Large intestine (tissue), 3 donors: ENCODE measurements at regions not wholly inside any gene's neighbourhood (a gene's known extent, or its start where the extent isn't known, plus 50 kb on each side); places are given as distances from the start of the nearest gene placed in this dataset.
A peak's percentile ranks its signal among the peaks of the same experiment; 100 is the strongest.

Experiments used
- DNase-seq, 2 donors: peaks; one replicate each; pipeline versions ENCODE4 v3.0.0 to v3.0.0-alpha.2; 2013
- H3K27ac ChIP-seq: one replicate; pipeline ENCODE4 v1.5.1; 2013; ENCODE audit warnings: low read length
- H3K27me3 ChIP-seq: 2 replicates; pipeline ENCODE4 v1.6.1; 2013; ENCODE audit warnings: low read length; ENCODE audit not compliant: control insufficient read depth, insufficient read depth
- H3K36me3 ChIP-seq: 2 replicates; pipeline ENCODE4 v1.6.1; 2013; ENCODE audit warnings: low read length; ENCODE audit not compliant: control insufficient read depth, insufficient read depth
- H3K4me1 ChIP-seq: one replicate; pipeline ENCODE4 v1.6.1; 2013; ENCODE audit warnings: low read length; ENCODE audit not compliant: control insufficient read depth, insufficient read depth
- H3K4me3 ChIP-seq: one replicate; pipeline ENCODE4 v1.5.1; 2013; ENCODE audit warnings: low read length
- H3K9me3 ChIP-seq: one replicate; pipeline ENCODE4 v1.6.1; 2013; ENCODE audit warnings: mild to moderate bottlenecking, low read depth, low read length, moderate library complexity; ENCODE audit not compliant: control insufficient read depth
- WGBS: methylation state at CpG from one replicate; pipeline ENCODE4 v1.1.5; 2013; ENCODE audit warnings: low lambda C conversion rate; ENCODE audit not compliant: insufficient coverage; 5-methylcytosine and 5-hydroxymethylcytosine counted together

DNA sequence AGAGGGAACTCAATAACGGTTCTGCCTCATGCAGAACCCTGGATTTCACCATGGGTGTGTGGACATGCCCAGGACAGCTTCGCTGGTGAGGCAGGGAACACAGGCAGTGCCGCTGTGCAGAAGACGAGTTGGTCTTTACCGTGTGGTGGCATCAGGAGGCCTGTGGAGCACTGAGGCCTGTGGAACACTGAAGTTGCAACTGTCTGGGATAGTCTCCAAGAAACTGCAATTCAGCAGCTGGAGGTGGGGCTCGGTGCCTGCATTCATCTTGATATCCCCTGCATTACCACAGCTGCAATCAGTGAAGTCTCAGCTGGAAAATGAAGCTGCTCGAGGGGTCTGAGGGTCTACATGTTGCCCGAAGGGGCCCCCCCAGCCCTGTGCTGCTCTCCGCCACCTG, 202.4 kb upstream of the CDH4 start:
- H3K36me3 ChIP-seq: no peaks in the 10 kb centered on the region
- no CpG with 5 or more reads among the region's 9 CpGs for WGBS
- DNase-seq: no peak

DNA sequence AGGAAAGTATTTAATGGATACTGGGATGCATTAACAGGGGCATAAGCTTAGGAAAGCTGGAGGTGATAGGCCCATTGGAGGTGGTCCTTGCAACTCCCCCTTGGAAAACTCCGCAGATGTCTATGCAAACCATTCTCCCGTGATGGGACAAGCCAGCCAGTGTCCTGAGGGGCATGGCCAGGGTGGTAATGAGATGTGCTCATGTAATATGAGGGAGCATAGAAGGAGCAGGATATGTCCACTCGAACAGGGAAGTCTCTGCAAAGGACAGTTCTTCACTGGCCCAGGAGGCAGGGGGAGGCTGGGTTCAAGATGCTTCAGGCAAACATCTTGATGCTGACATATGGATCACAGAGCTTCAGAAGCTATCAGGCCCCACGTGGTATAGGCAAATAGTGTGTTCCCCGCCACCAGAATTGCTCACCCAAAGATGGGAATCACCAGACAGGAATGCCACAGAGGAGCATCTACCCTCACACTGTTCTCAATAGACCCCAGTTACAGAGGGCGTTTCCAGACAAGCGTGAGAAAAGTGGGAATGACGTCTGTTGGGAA, 201.6 kb upstream of the CDH4 start:
- Histone ChIP-seq H3K4me1 (no peaks in the 10 kb centered on the region), H3K4me3 (no peak overlapping the region), H3K36me3 (no peaks in the 10 kb centered on the region), H3K27ac (no peak overlapping the region), H3K27me3 (no peaks in the 10 kb centered on the region), H3K9me3 (no peaks in the 10 kb centered on the region)
- WGBS: no CpG with 5 or more reads among the region's 8 CpGs
- DNase-seq: no peak

More for the DNA sequence above, 202.4 kb upstream of the CDH4 start:
- Histone ChIP-seq H3K27me3 (no peaks in the 10 kb centered on the region), H3K27ac (no peak overlapping the region), H3K4me3 (no peak overlapping the region), H3K4me1 (no peaks in the 10 kb centered on the region), H3K9me3 (peaks cover 4% of the 10 kb centered on the region)

DNA sequence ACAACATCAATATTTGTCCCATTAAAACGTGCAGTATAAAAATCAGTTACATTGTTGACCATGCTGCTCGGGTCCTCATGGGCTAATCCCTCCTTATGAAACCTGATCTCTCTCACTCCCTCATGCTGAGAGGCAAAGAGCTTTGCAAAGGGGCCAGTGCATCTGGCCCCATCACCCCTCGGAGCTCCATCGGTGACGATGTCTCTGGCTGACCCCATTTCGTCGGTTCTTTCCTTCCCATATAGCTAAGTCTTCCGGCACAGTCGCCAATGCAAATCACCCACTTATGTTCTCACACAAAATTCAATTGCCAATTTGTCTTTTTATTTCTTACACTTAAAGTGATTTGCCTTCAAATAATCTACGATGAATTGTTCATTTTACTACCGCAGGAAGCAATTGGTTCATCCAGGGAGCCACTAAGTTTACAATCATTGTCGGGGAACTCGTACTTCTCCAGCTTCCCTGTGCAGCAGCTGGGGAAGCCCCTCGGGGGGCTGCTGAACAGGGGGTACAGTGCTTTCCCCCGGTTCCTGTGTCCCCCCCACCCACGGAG, 199.8 kb upstream of the CDH4 start:
- no peak overlapping the region for H3K4me3 ChIP-seq
- no peaks in the 10 kb centered on the region for H3K36me3 ChIP-seq
- no peak for DNase-seq
- no peaks in the 10 kb centered on the region for H3K9me3 ChIP-seq
- peaks cover 2% of the 10 kb centered on the region for H3K4me1 ChIP-seq
- H3K27ac ChIP-seq: no peak overlapping the region
- 93% methylated on average over 2 of the region's 16 CpGs for WGBS
- no peaks in the 10 kb centered on the region for H3K27me3 ChIP-seq

DNA sequence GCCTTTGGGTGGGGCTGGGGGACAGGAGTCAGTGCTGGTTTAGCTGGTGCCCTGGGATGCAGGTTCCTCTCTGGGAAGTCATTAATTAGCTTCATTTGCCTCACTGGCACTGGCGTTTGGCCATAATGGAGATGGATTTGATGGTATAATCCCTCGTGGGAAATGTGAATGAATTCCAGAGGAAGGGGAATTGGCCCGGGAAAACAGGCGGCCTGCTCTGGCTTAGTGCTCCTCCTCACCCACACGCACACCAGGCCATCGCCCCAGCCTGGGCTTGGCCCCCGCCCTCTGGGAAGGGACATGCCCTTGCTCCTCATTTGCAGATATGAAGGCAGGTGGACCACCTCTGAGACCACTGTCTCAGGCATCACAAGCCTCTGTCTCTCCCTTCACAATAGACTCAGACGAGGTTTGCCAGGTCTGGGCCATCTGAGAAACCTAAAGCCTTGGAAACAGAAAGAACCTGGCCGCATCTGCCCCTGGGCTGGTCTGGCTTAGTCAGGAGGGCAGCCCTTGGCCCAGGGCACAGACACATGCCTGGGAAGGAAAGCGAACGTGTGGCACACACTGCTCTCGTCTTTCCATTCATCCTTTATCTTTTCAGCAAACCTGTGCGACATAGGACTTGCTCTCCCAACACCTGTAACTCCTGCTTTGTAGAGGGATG, 199.2 kb upstream of the CDH4 start:
- DNase-seq: no peak

DNA sequence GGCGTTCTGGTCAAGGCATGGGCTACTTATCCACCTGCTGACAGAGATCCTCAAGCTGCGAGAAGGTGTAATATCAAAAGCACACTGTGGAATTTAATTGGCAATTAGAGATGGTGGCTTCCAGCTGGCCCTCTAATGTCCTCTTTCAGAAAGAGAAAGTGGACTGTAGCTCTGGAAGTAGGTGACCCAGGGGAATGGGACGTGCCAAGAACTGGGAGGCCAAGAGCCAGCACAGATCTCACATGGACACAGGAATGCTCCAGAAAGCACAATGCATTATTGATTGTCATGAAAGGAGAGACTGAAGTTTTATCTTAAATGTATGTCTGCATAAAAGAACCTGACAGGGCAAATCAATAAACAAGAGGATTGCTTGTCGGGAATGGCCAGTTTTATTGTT, 198.6 kb upstream of the CDH4 start:
- Histone ChIP-seq H3K9me3 (no peaks in the 10 kb centered on the region), H3K4me3 (no peak overlapping the region), H3K36me3 (no peaks in the 10 kb centered on the region), H3K27me3 (no peaks in the 10 kb centered on the region), H3K4me1 (peaks cover 2% of the 10 kb centered on the region), H3K27ac (no peak overlapping the region)
- no peak for DNase-seq
- 80% methylated on average over 1 of the region's 4 CpGs for WGBS

More for the DNA sequence above, 199.2 kb upstream of the CDH4 start:
- Histone ChIP-seq H3K4me3 (no peak overlapping the region), H3K4me1 (peaks cover 2% of the 10 kb centered on the region), H3K36me3 (no peaks in the 10 kb centered on the region), H3K27ac (no peak overlapping the region), H3K9me3 (no peaks in the 10 kb centered on the region), H3K27me3 (no peaks in the 10 kb centered on the region)
- no CpG with 5 or more reads among the region's 13 CpGs for WGBS

DNA sequence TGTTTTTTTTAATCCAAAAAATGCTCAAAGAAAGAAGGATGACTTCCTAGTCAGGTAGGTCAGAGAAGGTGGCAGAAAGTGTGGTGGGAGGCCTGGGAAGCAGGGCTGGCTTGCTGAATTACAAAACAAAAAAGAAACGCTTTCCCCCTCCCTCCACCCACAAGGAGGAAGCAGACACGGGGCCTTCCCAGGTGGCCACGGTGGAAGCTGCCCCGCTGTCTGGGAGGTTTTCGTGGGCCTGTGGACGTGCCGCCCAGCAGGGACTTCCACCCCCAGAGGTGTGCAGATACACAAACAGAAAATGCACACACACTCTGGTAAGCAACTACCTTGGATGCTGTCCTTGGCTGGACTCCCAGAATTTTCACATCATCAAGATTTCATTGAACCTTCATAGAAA, 198.2 kb upstream of the CDH4 start:
- no peak for DNase-seq
- Histone ChIP-seq H3K27ac (no peak overlapping the region), H3K9me3 (no peaks in the 10 kb centered on the region), H3K4me3 (no peak overlapping the region), H3K36me3 (no peaks in the 10 kb centered on the region), H3K27me3 (no peaks in the 10 kb centered on the region), H3K4me1 (peaks cover 2% of the 10 kb centered on the region)
- WGBS: no CpG with 5 or more reads among the region's 7 CpGs

DNA sequence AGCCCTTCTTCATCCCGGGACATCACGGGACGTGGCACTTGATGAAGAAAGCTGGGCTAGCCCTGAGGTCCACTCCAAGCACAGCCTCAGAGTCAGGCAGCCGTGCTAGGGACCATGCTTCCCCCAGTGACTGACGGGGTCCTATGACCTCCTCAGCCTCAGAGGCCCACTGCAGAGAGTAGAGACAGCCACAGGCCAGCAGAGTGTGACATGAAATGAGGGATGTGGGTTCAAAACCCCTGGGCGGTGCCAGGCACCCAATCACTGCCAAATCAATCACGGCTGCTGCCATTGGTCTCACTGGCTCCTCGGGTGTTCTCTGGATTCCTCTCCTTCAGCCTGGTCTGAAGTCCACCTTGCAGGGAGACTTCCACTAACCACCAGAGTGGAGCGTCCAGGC, 197.7 kb upstream of the CDH4 start:
- no peak for DNase-seq
- Histone ChIP-seq H3K27me3 (no peaks in the 10 kb centered on the region), H3K4me3 (no peak overlapping the region), H3K9me3 (no peaks in the 10 kb centered on the region), H3K27ac (no peak overlapping the region), H3K36me3 (no peaks in the 10 kb centered on the region), H3K4me1 (peaks cover 2% of the 10 kb centered on the region)
- WGBS: no CpG with 5 or more reads among the region's 9 CpGs

DNA sequence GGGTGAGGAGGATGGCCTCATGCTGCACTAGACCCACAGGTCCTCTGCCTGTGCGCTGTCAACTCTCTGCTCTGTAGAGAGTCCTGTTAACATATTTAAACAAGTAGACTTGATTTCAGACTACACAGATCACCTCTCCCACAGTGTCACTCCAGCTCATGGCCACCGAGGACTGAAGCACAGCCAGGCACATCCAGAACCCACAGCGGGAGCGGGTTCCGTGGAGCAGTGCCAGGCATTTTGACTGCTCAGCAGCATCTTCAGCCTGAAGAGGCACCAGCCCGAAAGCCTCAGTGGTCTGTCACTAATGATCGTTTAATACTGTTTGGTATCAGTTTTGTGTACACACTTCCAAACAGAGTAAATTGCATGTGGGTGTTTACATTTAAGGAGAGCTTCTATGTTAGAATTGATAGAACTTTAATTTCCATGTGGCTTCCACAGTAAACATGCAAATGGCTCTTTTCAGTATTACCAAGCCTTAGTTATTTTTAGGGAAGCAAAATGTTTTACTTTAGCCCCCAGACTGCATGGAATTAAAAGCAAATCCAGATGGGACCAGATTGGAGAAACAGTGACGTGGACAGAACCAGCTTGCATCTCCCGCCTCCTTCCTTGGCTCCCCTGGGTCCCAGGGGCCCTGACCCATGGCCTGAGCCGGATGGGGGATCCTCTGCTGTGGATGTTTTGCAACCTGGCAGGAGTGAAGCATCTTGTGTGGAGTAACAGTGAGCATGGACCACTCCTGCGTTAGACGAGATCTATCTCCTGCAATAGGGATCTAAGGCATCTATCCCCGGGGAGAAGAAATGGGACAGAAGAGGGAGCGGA, 196.7 kb upstream of the CDH4 start:
- no peaks in the 10 kb centered on the region for H3K9me3 ChIP-seq
- peaks cover 2% of the 10 kb centered on the region for H3K4me1 ChIP-seq
- peak in 1 of 2 donors; percentile 34 for DNase-seq
- WGBS: no CpG with 5 or more reads among the region's 14 CpGs
- H3K27me3 ChIP-seq: no peaks in the 10 kb centered on the region
- H3K36me3 ChIP-seq: no peaks in the 10 kb centered on the region
- peak overlapping the region; percentile 33 for H3K27ac ChIP-seq
- H3K4me3 ChIP-seq: no peak overlapping the region

DNA sequence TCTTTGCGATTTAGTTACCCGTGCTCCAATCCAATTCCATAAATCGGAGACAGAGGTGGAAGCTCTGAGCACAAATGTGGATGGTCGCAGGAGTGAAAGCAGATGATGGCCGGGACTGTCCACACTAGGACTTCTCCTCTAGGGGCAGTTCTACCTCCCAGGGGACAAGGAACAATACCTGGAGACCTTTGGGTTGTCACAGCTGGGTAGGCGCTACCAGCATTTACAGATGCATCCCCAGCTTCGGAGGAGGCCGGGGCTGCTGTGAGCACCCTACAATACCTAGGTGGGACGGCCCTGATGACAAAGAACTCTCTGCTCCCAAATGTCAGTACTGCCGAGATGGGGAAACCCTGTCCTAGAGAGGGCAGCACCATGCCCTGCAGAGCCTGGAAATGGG, 195.9 kb upstream of the CDH4 start:
- H3K27ac ChIP-seq: peak overlapping the region; percentile 33
- no peaks in the 10 kb centered on the region for H3K36me3 ChIP-seq
- no peak for DNase-seq
- H3K4me3 ChIP-seq: no peak overlapping the region
- H3K9me3 ChIP-seq: no peaks in the 10 kb centered on the region
- no peaks in the 10 kb centered on the region for H3K27me3 ChIP-seq
- WGBS: no CpG with 5 or more reads among the region's 10 CpGs
- peaks cover 2% of the 10 kb centered on the region for H3K4me1 ChIP-seq

DNA sequence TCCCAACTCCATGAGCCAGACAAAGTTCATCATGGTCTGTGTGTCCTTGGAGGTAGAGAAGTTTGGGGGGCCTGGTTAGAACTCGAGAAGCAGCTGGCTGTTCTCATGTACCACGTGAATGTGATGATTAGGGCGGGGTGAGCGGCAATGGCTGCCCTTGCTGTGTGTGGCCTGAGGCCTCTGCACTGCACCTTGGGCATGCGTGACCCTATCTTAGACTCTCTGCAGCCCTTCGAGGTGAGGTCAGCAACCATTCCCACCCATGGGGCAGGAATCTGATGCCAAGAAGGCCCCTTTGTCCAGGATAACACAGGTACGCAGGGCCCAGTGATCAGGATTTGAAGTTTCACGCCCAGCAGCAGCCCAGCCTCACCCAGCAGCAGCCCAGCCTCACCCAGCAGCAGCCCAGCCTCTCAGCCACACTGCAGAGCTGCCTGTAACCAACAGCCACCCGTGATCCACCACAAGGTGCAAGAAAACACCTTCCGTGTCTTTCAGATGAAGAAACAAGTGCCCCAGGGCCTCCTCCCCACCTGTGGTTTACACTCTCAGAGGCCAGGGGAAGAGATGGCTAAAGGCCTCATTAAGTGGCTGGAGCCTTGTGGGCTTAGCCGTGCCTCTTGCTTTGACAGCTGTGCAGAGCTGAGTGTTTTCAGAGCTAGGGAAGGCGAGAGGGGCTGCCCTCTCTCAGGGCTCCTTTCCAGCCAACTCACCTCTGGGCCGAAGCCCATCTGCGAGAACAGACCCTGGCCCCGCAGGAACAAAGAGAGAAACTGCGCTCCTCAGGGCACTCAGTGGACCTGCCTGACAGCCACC, 195.2 kb upstream of the CDH4 start:
- no CpG with 5 or more reads among the region's 16 CpGs for WGBS
- H3K4me3 ChIP-seq: no peak overlapping the region
- H3K9me3 ChIP-seq: no peaks in the 10 kb centered on the region
- H3K4me1 ChIP-seq: peaks cover 2% of the 10 kb centered on the region
- H3K36me3 ChIP-seq: no peaks in the 10 kb centered on the region
- no peaks in the 10 kb centered on the region for H3K27me3 ChIP-seq
- DNase-seq: no peak
- H3K27ac ChIP-seq: no peak overlapping the region
